Fibroblast of skin of left quadriceps (primary cell): ENCODE measurements at regions not wholly inside any gene's neighbourhood (a gene's known extent, or its start where the extent isn't known, plus 50 kb on each side); places are given as distances from the start of the nearest gene placed in this dataset.
"Not testable (repeated sequence)": the region's sequence is repeated elsewhere in the genome, so short reads cannot be mapped to it uniquely, and the experiment has no call there.

Experiments
- DNase-seq, 2 experiments: peaks; one replicate each; pipeline ENCODE4 v3.0.0-alpha.2; 2013; ENCODE audit warnings: low read depth in 2 of 2

- DNase-seq, result no peak
Measured at GRCh38 chr1:73499671-73500070, 698.3 kb downstream of the LRRIQ3 start.

- no peak for DNase-seq
Measured at GRCh38 chr1:73491621-73492020, 706.4 kb downstream of the LRRIQ3 start.

GRCh38 chr1:73475316-73475870 lies 722.6 kb downstream of the LRRIQ3 start:
- DNase-seq, result no peak

GRCh38 chr1:73472810-73473209 lies 725.2 kb downstream of the LRRIQ3 start:
- no peak for DNase-seq

GRCh38 chr1:73467731-73468130 lies 730.2 kb downstream of the LRRIQ3 start:
- DNase-seq, result no peak

- no peak for DNase-seq
Measured at GRCh38 chr1:73463873-73464272, 734.1 kb downstream of the LRRIQ3 start.

GRCh38 chr1:73452522-73452921 lies 745.5 kb downstream of the LRRIQ3 start:
- no peak for DNase-seq

- not testable (repeated sequence) for DNase-seq
Measured at GRCh38 chr1:73450668-73451067, 747.3 kb downstream of the LRRIQ3 start.

- no peak for DNase-seq
Measured at GRCh38 chr1:73411479-73411878, 786.5 kb downstream of the LRRIQ3 start.

- DNase-seq, result no peak
Measured at GRCh38 chr1:73401666-73402065, 796.3 kb downstream of the LRRIQ3 start.

- no peak for DNase-seq
Measured at GRCh38 chr1:73382966-73383365, 815.0 kb downstream of the LRRIQ3 start.

GRCh38 chr1:73366734-73367413 lies 831.1 kb downstream of the LRRIQ3 start:
- DNase-seq, result no peak

GRCh38 chr1:73359001-73359400 lies 839.0 kb downstream of the LRRIQ3 start:
- DNase-seq, result no peak

GRCh38 chr1:73356485-73356884 lies 841.5 kb downstream of the LRRIQ3 start:
- no peak for DNase-seq

- no peak for DNase-seq
Measured at GRCh38 chr1:73343947-73344346, 854.0 kb downstream of the LRRIQ3 start.

- no peak for DNase-seq
Measured at GRCh38 chr1:73333847-73334503, 864.0 kb downstream of the LRRIQ3 start.

- DNase-seq, result no peak
Measured at GRCh38 chr1:73331726-73332125, 866.2 kb downstream of the LRRIQ3 start.

- DNase-seq, result no peak
Measured at GRCh38 chr1:73327998-73328397, 870.0 kb downstream of the LRRIQ3 start.

- DNase-seq, result no peak
Measured at GRCh38 chr1:73327180-73327793, 870.7 kb downstream of the LRRIQ3 start.

- DNase-seq, result no peak
Measured at GRCh38 chr1:73326663-73327062, 871.3 kb downstream of the LRRIQ3 start.

GRCh38 chr1:73310797-73311381 lies 887.1 kb downstream of the LRRIQ3 start:
- no peak for DNase-seq

GRCh38 chr1:73306899-73307555 lies 890.9 kb downstream of the LRRIQ3 start:
- DNase-seq, result no peak
